GM23338 (cell line): ENCODE measurements at regions not wholly inside any gene's neighbourhood (a gene's known extent, or its start where the extent isn't known, plus 50 kb on each side); places are given as distances from the start of the nearest gene placed in this dataset.

ENCODE experiments used
- ATAC-seq: fragments of 200-7000 bp; cut with Tn5 transposase; 3 replicates; pipeline ENCODE4 v1.9.1; 2020
- DNase-seq: peaks from one replicate; pipeline ENCODE4 v3.0.0-alpha.2; 2015; ENCODE audit warnings: low spot score
- H2AFZ ChIP-seq: fragments of 200-600 bp; sonication (generic); 2 replicates; pipeline ENCODE4 v1.8.0; 2016; ENCODE audit warnings: antibody characterized with exemption, mild to moderate bottlenecking, moderate library complexity
- H3F3A ChIP-seq: fragments of 200-600 bp; sonication (generic); replicated peaks from 2 replicates; pipeline ENCODE4 v1.8.0; 2017; ENCODE audit warnings: antibody characterized with exemption, mixed run types, low read depth
- H3K27ac ChIP-seq: fragments of 200-600 bp; sonication (generic); 2 replicates; pipeline ENCODE4 v1.6.1; 2016; ENCODE audit warnings: low read depth
- H3K27me3 ChIP-seq: fragments of 200-600 bp; sonication (generic); 2 replicates; pipeline ENCODE4 v1.8.0; 2016; ENCODE audit warnings: mild to moderate bottlenecking, mixed run types, moderate library complexity; ENCODE audit not compliant: insufficient read depth
- H3K36me3 ChIP-seq: fragments of 200-600 bp; sonication (generic); 2 replicates; pipeline ENCODE4 v1.8.0; 2016; ENCODE audit warnings: mild to moderate bottlenecking; ENCODE audit not compliant: insufficient read depth
- H3K4me1 ChIP-seq: fragments of 200-600 bp; sonication (generic); 2 replicates; pipeline ENCODE4 v1.8.0; 2016; ENCODE audit warnings: mild to moderate bottlenecking, moderate library complexity; ENCODE audit not compliant: insufficient read depth
- H3K4me2 ChIP-seq: fragments of 200-600 bp; sonication (generic); 2 replicates; pipeline ENCODE4 v1.7.1; 2017; ENCODE audit warnings: mixed run types
- H3K4me3 ChIP-seq: fragments of 200-600 bp; sonication (generic); 2 replicates; pipeline ENCODE4 v1.6.1; 2016; ENCODE audit warnings: mixed run types
- H3K79me2 ChIP-seq: fragments of 200-600 bp; sonication (generic); replicated peaks from 2 replicates; pipeline ENCODE4 v1.8.0; 2017; ENCODE audit warnings: mild to moderate bottlenecking; ENCODE audit not compliant: insufficient read depth
- H3K9me2 ChIP-seq: fragments of 200-600 bp; sonication (generic); 2 replicates; pipeline ENCODE4 v1.8.0; 2017; ENCODE audit not compliant: insufficient read depth
- H4K20me1 ChIP-seq: fragments of 200-600 bp; sonication (generic); replicated peaks from 2 replicates; pipeline ENCODE4 v1.8.0; 2017; ENCODE audit warnings: mild to moderate bottlenecking; ENCODE audit not compliant: insufficient read depth
- H3K27ac Mint-ChIP-seq: 2 replicates; pipeline ENCODE4 v1.8.0; 2020; ENCODE audit warnings: inconsistent platforms, mild to moderate bottlenecking, moderate library complexity, mixed read lengths
- H3K27me3 Mint-ChIP-seq: 3 replicates; pipeline ENCODE4 v1.8.0; 2022; ENCODE audit warnings: low read depth, mild to moderate bottlenecking, moderate library complexity, mixed read lengths, inconsistent platforms; ENCODE audit not compliant: insufficient read depth, poor library complexity
- H3K36me3 Mint-ChIP-seq: 3 replicates; pipeline ENCODE4 v1.8.0; 2021; ENCODE audit warnings: low read depth, mild to moderate bottlenecking, inconsistent platforms, moderate library complexity, mixed read lengths
- H3K4me1 Mint-ChIP-seq: 3 replicates; pipeline ENCODE4 v1.8.0; 2020; ENCODE audit warnings: mild to moderate bottlenecking, inconsistent platforms, mixed read lengths
- H3K4me3 Mint-ChIP-seq: 3 replicates; pipeline ENCODE4 v1.8.0; 2021; ENCODE audit warnings: moderate library complexity, mild to moderate bottlenecking, inconsistent platforms, mixed read lengths
- H3K9me3 Mint-ChIP-seq: 3 replicates; pipeline ENCODE4 v1.8.0; 2020; ENCODE audit warnings: moderate library complexity, mild to moderate bottlenecking, inconsistent platforms, mixed read lengths
- CREB1 ChIP-seq: fragments of 250-450 bp; sonication (Bioruptor Pico); IDR thresholded peaks from 2 replicates; pipeline ENCODE4 v1.5.0; 2020; ENCODE audit warnings: low read depth, mild to moderate bottlenecking, moderate library complexity
- CTCF ChIP-seq, 2 experiments: fragments of 200-600 bp in 1 of 2; sonication (generic) in 1 of 2; conservative IDR thresholded peaks; 2 replicates each; pipeline versions ENCODE4 v1.5.1 to v1.6.1; 2016 to 2017; ENCODE audit warnings: antibody characterized with exemption in 2 of 2, low read depth in 2 of 2, mild to moderate bottlenecking in 2 of 2, moderate library complexity in 1 of 2
- ETS1 ChIP-seq: IDR thresholded peaks from 2 replicates; pipeline ENCODE4 v1.6.1; 2016; ENCODE audit warnings: antibody characterized with exemption
- EZH2 ChIP-seq: fragments of 200-600 bp; sonication (generic); IDR thresholded peaks from one replicate; pipeline ENCODE4 v1.8.0; 2017; ENCODE audit warnings: antibody characterized with exemption, mild to moderate bottlenecking, low read depth; ENCODE audit not compliant: unreplicated experiment
- JUNB ChIP-seq: IDR thresholded peaks from one replicate; pipeline ENCODE4 v1.6.1; 2016; ENCODE audit warnings: antibody characterized with exemption; ENCODE audit not compliant: unreplicated experiment
- NANOG ChIP-seq: IDR thresholded peaks from 2 replicates; pipeline ENCODE4 v1.6.1; 2016; ENCODE audit warnings: antibody characterized with exemption, borderline replicate concordance
- POLR2AphosphoS5 ChIP-seq: IDR thresholded peaks from 2 replicates; pipeline ENCODE4 v1.6.1; 2016; ENCODE audit warnings: antibody characterized with exemption, low read depth
- STAT1 ChIP-seq: IDR thresholded peaks from one replicate; pipeline ENCODE4 v1.6.1; 2016; ENCODE audit warnings: antibody characterized with exemption; ENCODE audit not compliant: unreplicated experiment
- ZNF114 ChIP-seq: fragments of 250-450 bp; sonication (Bioruptor Pico); IDR thresholded peaks from 2 replicates; pipeline ENCODE4 v1.5.0; 2020; ENCODE audit warnings: mild to moderate bottlenecking, moderate library complexity
- ZNF462 ChIP-seq: fragments of 250-450 bp; sonication (Bioruptor Pico); IDR thresholded peaks from 2 replicates; pipeline ENCODE4 v1.5.0; 2020; ENCODE audit warnings: mild to moderate bottlenecking, moderate library complexity

GRCh38 chr11:69374110-69374945 lies 80.4 kb downstream of the MYEOV start:
- Histone ChIP-seq H3K4me1 (no peaks in the 10 kb centered on the region), H3K4me2 (no peak overlapping the region), H4K20me1 (no peaks in the 10 kb centered on the region), H3K4me3 (no peak overlapping the region), H3F3A (no peaks in the 10 kb centered on the region), H3K27ac (no peak overlapping the region), H3K79me2 (no peaks in the 10 kb centered on the region), H3K27me3 (no peaks in the 10 kb centered on the region), H3K9me2 (no peaks in the 10 kb centered on the region), H3K36me3 (no peaks in the 10 kb centered on the region), H2AFZ (no peak overlapping the region)
- peak; percentile 16; the same call in 2 of the 3 replicates for ATAC-seq
- no peak overlapping the region for H3K4me3 Mint-ChIP-seq
- no peak for TF ChIP-seq STAT1
- no peak overlapping the region for H3K27ac Mint-ChIP-seq
- no peaks in the 10 kb centered on the region for H3K4me1 Mint-ChIP-seq
- H3K9me3 Mint-ChIP-seq, result peaks cover 8% of the 10 kb centered on the region; the same call in 2 of the 3 replicates
- peaks cover 5% of the 10 kb centered on the region for H3K27me3 Mint-ChIP-seq
- DNase-seq, result no peak
- peaks cover 6% of the 10 kb centered on the region; the same call in 1 of the 3 replicates for H3K36me3 Mint-ChIP-seq

- Histone ChIP-seq H2AFZ (no peak overlapping the region), H3K4me1 (no peaks in the 10 kb centered on the region), H3K27ac (no peak overlapping the region), H3F3A (no peaks in the 10 kb centered on the region), H3K79me2 (no peaks in the 10 kb centered on the region), H3K36me3 (no peaks in the 10 kb centered on the region), H3K9me2 (no peaks in the 10 kb centered on the region), H3K27me3 (no peaks in the 10 kb centered on the region), H3K4me3 (no peak overlapping the region), H3K4me2 (no peak overlapping the region), H4K20me1 (no peaks in the 10 kb centered on the region)
- Mint-ChIP-seq H3K4me1 (no peaks in the 10 kb centered on the region), H3K36me3 (peaks cover under 1% of the 10 kb centered on the region; the same call in 1 of the 3 replicates), H3K27me3 (peaks cover 5% of the 10 kb centered on the region), H3K27ac (no peak overlapping the region), H3K4me3 (no peak overlapping the region), H3K9me3 (peaks cover 2% of the 10 kb centered on the region; the same call in 1 of the 3 replicates)
- ATAC-seq (no peak), DNase-seq (no peak)
- TF ChIP-seq CTCF (conservative IDR thresholded peaks at IDR 0.05; ENCODE audit: low read depth in 2 of 2) (no peak), ZNF462 (CRISPR knock-in tag) (no peak), POLR2AphosphoS5 (no peak), JUNB (no peak), ETS1 (no peak), ZNF114 (CRISPR knock-in tag) (no peak), NANOG (no peak), EZH2 (no peak), CREB1 (CRISPR knock-in tag) (no peak)
Observed at GRCh38 chr11:69374946-69375310, 81.0 kb downstream of the MYEOV start.
